ENCODE measurements at regions not wholly inside any gene's neighbourhood (a gene's known extent, or its start where the extent isn't known, plus 50 kb on each side); places are given as distances from the start of the nearest gene placed in this dataset.

DNA sequence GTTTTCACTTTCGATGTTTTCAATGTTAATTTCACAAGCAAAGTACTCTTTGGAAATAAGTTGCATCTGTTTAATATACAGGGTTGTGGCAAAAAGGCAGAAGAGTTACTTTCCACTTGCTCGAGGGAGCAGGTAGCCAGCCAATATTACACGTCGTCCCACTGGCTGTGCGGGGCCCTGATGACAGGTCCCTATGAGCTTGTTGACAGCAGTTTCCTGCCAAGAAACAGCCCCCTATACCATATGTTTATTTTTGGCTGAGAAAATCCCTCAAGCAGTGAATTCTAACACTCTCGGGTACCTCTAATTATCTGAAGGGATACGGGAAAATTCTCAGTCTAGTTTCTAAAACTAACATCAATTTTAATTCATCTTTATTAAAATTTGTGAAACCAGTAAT is 116.8 kb upstream of the SGO1 start:
- TF ChIP-seq, protein P1, sequence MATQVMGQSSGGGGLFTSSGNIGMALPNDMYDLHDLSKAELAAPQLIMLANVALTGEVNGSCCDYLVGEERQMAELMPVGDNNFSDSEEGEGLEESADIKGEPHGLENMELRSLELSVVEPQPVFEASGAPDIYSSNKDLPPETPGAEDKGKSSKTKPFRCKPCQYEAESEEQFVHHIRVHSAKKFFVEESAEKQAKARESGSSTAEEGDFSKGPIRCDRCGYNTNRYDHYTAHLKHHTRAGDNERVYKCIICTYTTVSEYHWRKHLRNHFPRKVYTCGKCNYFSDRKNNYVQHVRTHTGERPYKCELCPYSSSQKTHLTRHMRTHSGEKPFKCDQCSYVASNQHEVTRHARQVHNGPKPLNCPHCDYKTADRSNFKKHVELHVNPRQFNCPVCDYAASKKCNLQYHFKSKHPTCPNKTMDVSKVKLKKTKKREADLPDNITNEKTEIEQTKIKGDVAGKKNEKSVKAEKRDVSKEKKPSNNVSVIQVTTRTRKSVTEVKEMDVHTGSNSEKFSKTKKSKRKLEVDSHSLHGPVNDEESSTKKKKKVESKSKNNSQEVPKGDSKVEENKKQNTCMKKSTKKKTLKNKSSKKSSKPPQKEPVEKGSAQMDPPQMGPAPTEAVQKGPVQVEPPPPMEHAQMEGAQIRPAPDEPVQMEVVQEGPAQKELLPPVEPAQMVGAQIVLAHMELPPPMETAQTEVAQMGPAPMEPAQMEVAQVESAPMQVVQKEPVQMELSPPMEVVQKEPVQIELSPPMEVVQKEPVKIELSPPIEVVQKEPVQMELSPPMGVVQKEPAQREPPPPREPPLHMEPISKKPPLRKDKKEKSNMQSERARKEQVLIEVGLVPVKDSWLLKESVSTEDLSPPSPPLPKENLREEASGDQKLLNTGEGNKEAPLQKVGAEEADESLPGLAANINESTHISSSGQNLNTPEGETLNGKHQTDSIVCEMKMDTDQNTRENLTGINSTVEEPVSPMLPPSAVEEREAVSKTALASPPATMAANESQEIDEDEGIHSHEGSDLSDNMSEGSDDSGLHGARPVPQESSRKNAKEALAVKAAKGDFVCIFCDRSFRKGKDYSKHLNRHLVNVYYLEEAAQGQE (IDR thresholded peaks at IDR 0.05; ENCODE audit: borderline replicate concordance) = no peak
- TF ChIP-seq, protein P2, sequence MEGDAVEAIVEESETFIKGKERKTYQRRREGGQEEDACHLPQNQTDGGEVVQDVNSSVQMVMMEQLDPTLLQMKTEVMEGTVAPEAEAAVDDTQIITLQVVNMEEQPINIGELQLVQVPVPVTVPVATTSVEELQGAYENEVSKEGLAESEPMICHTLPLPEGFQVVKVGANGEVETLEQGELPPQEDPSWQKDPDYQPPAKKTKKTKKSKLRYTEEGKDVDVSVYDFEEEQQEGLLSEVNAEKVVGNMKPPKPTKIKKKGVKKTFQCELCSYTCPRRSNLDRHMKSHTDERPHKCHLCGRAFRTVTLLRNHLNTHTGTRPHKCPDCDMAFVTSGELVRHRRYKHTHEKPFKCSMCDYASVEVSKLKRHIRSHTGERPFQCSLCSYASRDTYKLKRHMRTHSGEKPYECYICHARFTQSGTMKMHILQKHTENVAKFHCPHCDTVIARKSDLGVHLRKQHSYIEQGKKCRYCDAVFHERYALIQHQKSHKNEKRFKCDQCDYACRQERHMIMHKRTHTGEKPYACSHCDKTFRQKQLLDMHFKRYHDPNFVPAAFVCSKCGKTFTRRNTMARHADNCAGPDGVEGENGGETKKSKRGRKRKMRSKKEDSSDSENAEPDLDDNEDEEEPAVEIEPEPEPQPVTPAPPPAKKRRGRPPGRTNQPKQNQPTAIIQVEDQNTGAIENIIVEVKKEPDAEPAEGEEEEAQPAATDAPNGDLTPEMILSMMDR (IDR thresholded peaks at IDR 0.05; ENCODE audit: poor library complexity, severe bottlenecking) = no peak
- TF ChIP-seq POLR2AphosphoS5 (IDR thresholded peaks at IDR 0.05) = no peak
- no peak for TF ChIP-seq EZH2 (IDR thresholded peaks at IDR 0.05; ENCODE audit: borderline replicate concordance, insufficient read depth, low read length, poor library complexity, severe bottlenecking)
- no peak for TF ChIP-seq EP300 (conservative IDR thresholded peaks at IDR 0.05; ENCODE audit: poor library complexity, severe bottlenecking)
- TF ChIP-seq TAF1 (IDR thresholded peaks at IDR 0.05; ENCODE audit: low read depth) = no peak

Measured in neural cell (in vitro differentiated cells).